A673 (cell line): ENCODE measurements at regions not wholly inside any gene's neighbourhood (a gene's known extent, or its start where the extent isn't known, plus 50 kb on each side); places are given as distances from the start of the nearest gene placed in this dataset.

Experiments
- EZH2 ChIP-seq: fragments of 200-600 bp; sonication (generic); IDR thresholded peaks from 2 replicates; pipeline ENCODE4 v1.6.1; 2017; ENCODE audit warnings: borderline replicate concordance, low read depth, mild to moderate bottlenecking, mixed read lengths, antibody characterized with exemption, low read length; ENCODE audit not compliant: poor library complexity, severe bottlenecking
- TF ChIP-seq, protein P1 (sequence below): fragments of 300-800, 200-600 bp; sonication (generic); conservative IDR thresholded peaks from 2 replicates; pipeline ENCODE4 v1.5.1; 2017; ENCODE audit warnings: low read depth, mild to moderate bottlenecking, antibody characterized with exemption, low read length, moderate library complexity, mixed read lengths

GRCh38 chr15:47951781-47952180, 169.0 kb upstream of the SLC24A5 start:
- TF ChIP-seq, protein P1, sequence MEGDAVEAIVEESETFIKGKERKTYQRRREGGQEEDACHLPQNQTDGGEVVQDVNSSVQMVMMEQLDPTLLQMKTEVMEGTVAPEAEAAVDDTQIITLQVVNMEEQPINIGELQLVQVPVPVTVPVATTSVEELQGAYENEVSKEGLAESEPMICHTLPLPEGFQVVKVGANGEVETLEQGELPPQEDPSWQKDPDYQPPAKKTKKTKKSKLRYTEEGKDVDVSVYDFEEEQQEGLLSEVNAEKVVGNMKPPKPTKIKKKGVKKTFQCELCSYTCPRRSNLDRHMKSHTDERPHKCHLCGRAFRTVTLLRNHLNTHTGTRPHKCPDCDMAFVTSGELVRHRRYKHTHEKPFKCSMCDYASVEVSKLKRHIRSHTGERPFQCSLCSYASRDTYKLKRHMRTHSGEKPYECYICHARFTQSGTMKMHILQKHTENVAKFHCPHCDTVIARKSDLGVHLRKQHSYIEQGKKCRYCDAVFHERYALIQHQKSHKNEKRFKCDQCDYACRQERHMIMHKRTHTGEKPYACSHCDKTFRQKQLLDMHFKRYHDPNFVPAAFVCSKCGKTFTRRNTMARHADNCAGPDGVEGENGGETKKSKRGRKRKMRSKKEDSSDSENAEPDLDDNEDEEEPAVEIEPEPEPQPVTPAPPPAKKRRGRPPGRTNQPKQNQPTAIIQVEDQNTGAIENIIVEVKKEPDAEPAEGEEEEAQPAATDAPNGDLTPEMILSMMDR = no peak
- TF ChIP-seq EZH2 = no peak
